NCI-H146 (cell line): ENCODE measurements at regions not wholly inside any gene's neighbourhood (a gene's known extent, or its start where the extent isn't known, plus 50 kb on each side); places are given as distances from the start of the nearest gene placed in this dataset.

Source experiments
- DNase-seq: peaks from one replicate; lab custom pipeline; 2025; lab: John Stamatoyannopoulos, UW

- DNase-seq: no peak
Measured at GRCh38 chr12:103182299-103182698, 224.8 kb downstream of the ASCL1 start.

- no peak for DNase-seq
Measured at GRCh38 chr12:103196467-103196866, 239.0 kb downstream of the ASCL1 start.

- DNase-seq: peak; percentile 87
Measured at GRCh38 chr12:103197725-103198388, 240.4 kb downstream of the ASCL1 start.

- no peak for DNase-seq
Measured at GRCh38 chr12:103198499-103198898, 241.0 kb downstream of the ASCL1 start.

GRCh38 chr12:103205906-103206305, 248.4 kb downstream of the ASCL1 start:
- DNase-seq: no peak

- peak; percentile 87 for DNase-seq
Measured at GRCh38 chr12:103207936-103208335, 250.5 kb downstream of the ASCL1 start.

GRCh38 chr12:103241184-103241583, 254.6 kb downstream of the C12orf42 start:
- peak; percentile 98 for DNase-seq

GRCh38 chr12:103244596-103244995, 251.2 kb downstream of the C12orf42 start:
- DNase-seq: no peak

GRCh38 chr12:103247531-103247930, 248.2 kb downstream of the C12orf42 start:
- peak; percentile 52 for DNase-seq

- peak; percentile 97 for DNase-seq
Measured at GRCh38 chr12:103249607-103250006, 246.2 kb downstream of the C12orf42 start.

- DNase-seq: no peak
Measured at GRCh38 chr12:103250487-103250886, 245.3 kb downstream of the C12orf42 start.
